Breast epithelium (tissue), 4 donors: ENCODE measurements at regions not wholly inside any gene's neighbourhood (a gene's known extent, or its start where the extent isn't known, plus 50 kb on each side); places are given as distances from the start of the nearest gene placed in this dataset.

ENCODE experiments used
- DNase-seq, 2 donors: peaks; one replicate each; pipeline ENCODE4 v3.0.0-alpha.2; 2019; ENCODE audit warnings: low spot score in 2 of 2
- H3K27ac ChIP-seq, 2 donors: fragments of 200-600 bp; sonication (generic) in 1 of 2; one replicate each; pipeline ENCODE4 v1.5.1; 2016 to 2019; ENCODE audit warnings: mild to moderate bottlenecking in 1 of 2
- H3K27me3 ChIP-seq, 2 donors: fragments of 200-600 bp; sonication (generic) in 1 of 2; one replicate each; pipeline versions ENCODE4 v1.5.1 to v1.6.0; 2017 to 2019; ENCODE audit warnings: control low read depth in 1 of 2, mild to moderate bottlenecking in 1 of 2
- H3K36me3 ChIP-seq: fragments of 200-600 bp; one replicate; pipeline ENCODE4 v1.5.1; 2019
- H3K4me1 ChIP-seq, 2 donors: fragments of 200-600 bp; sonication (generic); one replicate each; pipeline ENCODE4 v1.5.1; 2016 to 2019; ENCODE audit warnings: control low read depth in 1 of 2
- H3K4me3 ChIP-seq, 3 donors: fragments of 200-600 bp; sonication (generic); 1 replicate in 2 of 3; 2 replicates in 1 of 3; pipeline ENCODE4 v1.5.1; 2016 to 2019; ENCODE audit warnings: mild to moderate bottlenecking in 3 of 3, moderate library complexity in 2 of 3
- H3K9me3 ChIP-seq, 2 donors: fragments of 200-600 bp; sonication (generic) in 1 of 2; one replicate each; pipeline ENCODE4 v1.5.1; 2016 to 2019; ENCODE audit warnings: control low read depth in 1 of 2
- CTCF ChIP-seq, 3 donors: fragments of 450-650 bp; IDR thresholded peaks; one replicate each; pipeline ENCODE4 v1.5.1; 2016 to 2017; ENCODE audit warnings: antibody characterized with exemption in 3 of 3, mild to moderate bottlenecking in 3 of 3, moderate library complexity in 3 of 3
- POLR2A ChIP-seq: fragments of 450-650 bp; IDR thresholded peaks from one replicate; pipeline ENCODE4 v1.6.1; 2016; ENCODE audit warnings: antibody characterized with exemption, mild to moderate bottlenecking, moderate library complexity
- POLR2AphosphoS5 ChIP-seq, 3 donors: sonication (generic); formaldehyde crosslinking; IDR thresholded peaks; one replicate each; pipeline ENCODE4 v1.6.1; 2017; ENCODE audit warnings: antibody characterized with exemption in 3 of 3
- intact Hi-C: fragments of 100-400 bp; cut with DNase I; formaldehyde crosslinking; loops from one replicate; pipeline ENCODE4 v1.15.1; 2023; ENCODE audit warnings: low total_unique reads

DNA sequence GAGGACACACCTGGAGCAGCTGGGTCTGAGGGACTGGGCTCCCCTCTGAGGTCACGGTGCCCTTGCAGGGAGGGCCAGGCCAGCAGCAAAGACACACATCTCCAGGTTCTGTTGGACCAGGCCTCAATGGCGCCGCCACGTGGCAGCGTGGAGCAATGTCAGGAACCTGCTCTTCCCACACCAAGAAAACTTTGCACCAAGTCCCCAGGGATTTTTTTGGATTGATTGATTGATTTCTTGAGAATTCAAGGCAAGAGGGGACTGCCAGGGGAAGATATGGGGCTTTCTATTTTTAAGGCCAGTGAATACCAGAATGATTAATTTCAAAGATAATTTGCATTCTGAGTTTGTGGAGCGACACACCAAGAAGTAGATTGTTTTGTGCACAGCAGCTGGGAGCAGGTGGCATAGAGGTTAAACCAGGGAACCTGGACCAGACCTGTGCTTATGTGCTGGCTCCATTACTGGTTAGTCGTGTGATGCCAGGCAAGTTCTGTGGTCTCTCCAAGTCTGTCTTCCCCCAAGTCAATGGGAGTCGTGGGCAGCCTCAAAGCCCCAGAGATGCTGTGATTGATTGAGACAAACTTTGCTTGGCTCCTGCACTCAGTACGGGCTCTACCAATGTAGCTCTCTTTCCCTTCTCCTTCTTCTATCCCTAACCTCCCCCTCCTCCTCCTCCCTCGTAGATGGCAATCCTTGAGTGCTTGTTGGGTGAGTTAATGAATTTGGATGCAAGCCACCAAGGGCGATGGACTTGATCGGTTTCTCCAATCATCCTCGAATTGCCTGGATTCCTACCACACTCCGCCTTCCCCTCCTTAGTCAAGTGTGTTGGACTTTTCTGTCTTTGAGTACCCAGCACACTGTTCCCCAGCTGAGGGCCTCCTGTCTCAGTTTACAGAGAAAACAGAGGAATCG is 96.2 kb upstream of the TRPM1 start:
- intact Hi-C loops, result no loop called here
- no peaks in the 10 kb centered on the region for H3K9me3 ChIP-seq
- H3K36me3 ChIP-seq, result no peaks in the 10 kb centered on the region
- no peak for TF ChIP-seq POLR2A
- TF ChIP-seq CTCF (IDR thresholded peaks at IDR 0.05), result no peak
- TF ChIP-seq POLR2AphosphoS5 (IDR thresholded peaks at IDR 0.05), result no peak
- no peak overlapping the region for H3K27ac ChIP-seq
- H3K4me3 ChIP-seq, result no peak overlapping the region
- H3K4me1 ChIP-seq, result no peaks in the 10 kb centered on the region
- no peaks in the 10 kb centered on the region for H3K27me3 ChIP-seq
- DNase-seq, result no peak

DNA sequence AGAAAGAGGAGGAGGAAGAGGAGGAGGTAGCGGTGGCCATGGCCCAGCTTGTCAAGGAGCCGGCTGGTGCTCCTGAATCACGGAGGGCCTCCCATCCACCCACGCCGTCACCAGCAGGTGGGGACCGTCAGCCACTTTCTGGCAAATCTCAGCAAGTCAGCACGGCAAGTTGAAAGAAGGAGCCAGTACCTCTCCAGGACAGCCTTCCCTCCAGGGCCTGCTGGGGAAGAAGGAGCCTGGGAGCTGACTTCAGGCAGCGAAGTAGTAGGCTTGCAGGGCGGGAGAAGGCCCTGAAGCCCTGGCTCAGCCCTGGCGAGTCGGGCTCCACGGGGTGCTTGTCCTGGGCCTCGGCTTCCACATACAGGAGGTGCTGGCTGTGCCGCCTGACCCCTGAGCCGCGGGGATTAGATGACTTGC is 99.2 kb upstream of the TRPM1 start:
- Histone ChIP-seq H3K9me3 (no peaks in the 10 kb centered on the region), H3K27me3 (no peaks in the 10 kb centered on the region), H3K4me3 (no peak overlapping the region), H3K4me1 (no peaks in the 10 kb centered on the region), H3K27ac (no peak overlapping the region), H3K36me3 (no peaks in the 10 kb centered on the region)
- peak; percentile 36 to 67 for DNase-seq
- intact Hi-C loops, result loop anchor here (10.0 kb wide), 1 partner anchor 284 kb away; no protein-coding TSS in a partner anchor
- TF ChIP-seq POLR2A (no peak), CTCF (IDR thresholded peaks at IDR 0.05) (peak; percentile 14 to 45 (median 40))

GRCh38 chr15:31202953-31203352 is 101.4 kb upstream of the TRPM1 start:
- Histone ChIP-seq H3K27me3 (no peaks in the 10 kb centered on the region), H3K4me3 (no peak overlapping the region), H3K4me1 (no peaks in the 10 kb centered on the region), H3K36me3 (no peaks in the 10 kb centered on the region), H3K27ac (no peak overlapping the region), H3K9me3 (no peaks in the 10 kb centered on the region)
- intact Hi-C loops, result loop anchor here (10.0 kb wide), 1 partner anchor 282 kb away; no protein-coding TSS in a partner anchor
- TF ChIP-seq CTCF (IDR thresholded peaks at IDR 0.05) (no peak), POLR2A (no peak), POLR2AphosphoS5 (IDR thresholded peaks at IDR 0.05) (no peak)
- DNase-seq, result no peak

DNA sequence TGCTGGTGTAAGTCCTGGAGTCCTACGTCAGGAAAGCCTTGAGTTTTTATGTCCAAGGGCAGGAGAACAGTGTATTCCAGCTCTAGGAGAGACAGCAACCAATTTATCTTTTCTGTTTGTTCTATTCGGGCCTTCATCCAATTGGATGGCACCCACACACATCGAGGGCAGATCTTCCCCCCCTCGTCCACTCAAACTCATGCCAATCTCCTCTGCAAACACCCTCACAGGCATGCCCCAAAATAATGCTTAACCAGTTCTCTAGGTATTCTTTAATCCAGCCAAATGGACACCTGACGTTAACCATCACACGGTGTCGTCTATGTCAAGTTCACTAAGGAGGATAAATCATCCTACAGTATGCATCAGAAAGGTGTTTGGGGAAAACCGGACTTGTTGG is 102.5 kb upstream of the TRPM1 start:
- H3K4me3 ChIP-seq, result no peak overlapping the region
- no peaks in the 10 kb centered on the region for H3K36me3 ChIP-seq
- no peak overlapping the region for H3K27ac ChIP-seq
- intact Hi-C loops, result loop anchor here (10.0 kb wide), 1 partner anchor 281 kb away; no protein-coding TSS in a partner anchor
- H3K4me1 ChIP-seq, result no peaks in the 10 kb centered on the region
- TF ChIP-seq POLR2A, result no peak
- H3K27me3 ChIP-seq, result no peaks in the 10 kb centered on the region
- no peak for DNase-seq
- H3K9me3 ChIP-seq, result no peaks in the 10 kb centered on the region

- intact Hi-C loops, result loop anchor here (10.0 kb wide), 1 partner anchor 278 kb away; no protein-coding TSS in a partner anchor
- no peak overlapping the region for H3K4me3 ChIP-seq
- no peaks in the 10 kb centered on the region for H3K27me3 ChIP-seq
- DNase-seq, result no peak
- no peaks in the 10 kb centered on the region for H3K4me1 ChIP-seq
- no peak overlapping the region for H3K27ac ChIP-seq
- no peak for TF ChIP-seq POLR2AphosphoS5 (IDR thresholded peaks at IDR 0.05)
- no peak for TF ChIP-seq CTCF (IDR thresholded peaks at IDR 0.05)
- TF ChIP-seq POLR2A, result no peak
- H3K36me3 ChIP-seq, result no peaks in the 10 kb centered on the region
- H3K9me3 ChIP-seq, result no peaks in the 10 kb centered on the region
Measured at GRCh38 chr15:31206386-31207181, 105.1 kb upstream of the TRPM1 start.
